Amniotic epithelial cell (primary cell): ENCODE measurements at regions not wholly inside any gene's neighbourhood (a gene's known extent, or its start where the extent isn't known, plus 50 kb on each side); places are given as distances from the start of the nearest gene placed in this dataset.
A peak's percentile ranks its signal among the peaks of the same experiment; 100 is the strongest.
"Not testable (repeated sequence)": the region's sequence is repeated elsewhere in the genome, so short reads cannot be mapped to it uniquely, and the experiment has no call there.

Experiments used
- DNase-seq: peaks from one replicate; pipeline ENCODE4 v3.0.0-alpha.2; 2010; ENCODE audit warnings: low read depth

- not testable (repeated sequence) for DNase-seq
These were observed 344.5 kb downstream of the NYAP2 start for GRCh38 chr2:225743996-225744395.

GRCh38 chr2:225742487-225742886, 343.0 kb downstream of the NYAP2 start:
- DNase-seq: no peak

- no peak for DNase-seq
These were observed 340.6 kb downstream of the NYAP2 start for GRCh38 chr2:225740086-225740485.

GRCh38 chr2:225739328-225739727, 339.8 kb downstream of the NYAP2 start:
- no peak for DNase-seq

- no peak for DNase-seq
These were observed 339.2 kb downstream of the NYAP2 start for GRCh38 chr2:225738735-225739134.

GRCh38 chr2:225737556-225737955, 338.0 kb downstream of the NYAP2 start:
- DNase-seq: peak; percentile 44

- DNase-seq: peak; percentile 94
These were observed 336.3 kb downstream of the NYAP2 start for GRCh38 chr2:225735844-225736243.

GRCh38 chr2:225725726-225726125, 326.2 kb downstream of the NYAP2 start:
- peak; percentile 44 for DNase-seq
